ENCODE measurements at regions not wholly inside any gene's neighbourhood (a gene's known extent, or its start where the extent isn't known, plus 50 kb on each side); places are given as distances from the start of the nearest gene placed in this dataset.

GRCh38 chr22:27568265-27568664, 233.3 kb downstream of the MN1 start:
- no peak for DNase-seq

GRCh38 chr22:27571463-27572277, 229.9 kb downstream of the MN1 start:
- DNase-seq = no peak

GRCh38 chr22:27572278-27572666, 229.3 kb downstream of the MN1 start:
- DNase-seq = no peak

- no peak for DNase-seq
Measured at GRCh38 chr22:27573280-27574001, 228.1 kb downstream of the MN1 start.

- no peak for DNase-seq
Measured at GRCh38 chr22:27574002-27574366, 227.6 kb downstream of the MN1 start.

GRCh38 chr22:27574651-27575050, 226.9 kb downstream of the MN1 start:
- DNase-seq = no peak

- DNase-seq = no peak
Measured at GRCh38 chr22:27575348-27575747, 226.2 kb downstream of the MN1 start.

GRCh38 chr22:27576413-27576812, 225.1 kb downstream of the MN1 start:
- no peak for DNase-seq

GRCh38 chr22:27576815-27577573, 224.6 kb downstream of the MN1 start:
- DNase-seq = no peak

GRCh38 chr22:27577574-27577969, 224.0 kb downstream of the MN1 start:
- no peak for DNase-seq

- no peak for DNase-seq
Measured at GRCh38 chr22:27578937-27579617, 222.5 kb downstream of the MN1 start.

GRCh38 chr22:27580311-27580897, 221.2 kb downstream of the MN1 start:
- DNase-seq = no peak

GRCh38 chr22:27581236-27581635, 220.3 kb downstream of the MN1 start:
- DNase-seq = no peak

- DNase-seq = no peak
Measured at GRCh38 chr22:27581688-27582087, 219.9 kb downstream of the MN1 start.

GRCh38 chr22:27583856-27584255, 217.7 kb downstream of the MN1 start:
- DNase-seq = no peak

- no peak for DNase-seq
Measured at GRCh38 chr22:27585141-27585540, 216.4 kb downstream of the MN1 start.

GRCh38 chr22:27588268-27588667, 213.3 kb downstream of the MN1 start:
- no peak for DNase-seq

GRCh38 chr22:27588915-27589314, 212.6 kb downstream of the MN1 start:
- DNase-seq = no peak

- DNase-seq = no peak
Measured at GRCh38 chr22:27591060-27591459, 210.5 kb downstream of the MN1 start.

- no peak for DNase-seq
Measured at GRCh38 chr22:27593378-27593777, 208.2 kb downstream of the MN1 start.

- DNase-seq = no peak
Measured at GRCh38 chr22:27594020-27594419, 207.5 kb downstream of the MN1 start.

GRCh38 chr22:27594474-27595134, 207.0 kb downstream of the MN1 start:
- DNase-seq = no peak

Data from NCI-H1694 treated with DMSO at 0.1 percent for 48 hours (cell line).